Caco-2 (cell line): ENCODE measurements at regions not wholly inside any gene's neighbourhood (a gene's known extent, or its start where the extent isn't known, plus 50 kb on each side); places are given as distances from the start of the nearest gene placed in this dataset.

ENCODE experiments used
- BruUV-seq: library from RNA; stranded (reverse); fragments of 400-500 nt; replicated peaks from 2 replicates; lab custom pipeline; 2021; lab: Mats Ljungman, UMichigan
- CTCF ChIA-PET: fragments of 300-600 bp; sonication (Branson Sonifier 250); formaldehyde crosslinking; loops from one replicate; lab custom pipeline; 2022; ENCODE audit warnings: antibody characterized with exemption; lab: Charles Lee
- POLR2A ChIA-PET: fragments of 300-600 bp; sonication (Branson Sonifier 250); formaldehyde crosslinking; loops from one replicate; lab custom pipeline; 2022; ENCODE audit warnings: antibody characterized with exemption; lab: Charles Lee
- DNase-seq, 2 experiments: peaks; one replicate each; pipeline versions ENCODE4 v3.0.0 to v3.0.0-alpha.2; 2020 to 2022
- H3K27me3 ChIP-seq: replicated peaks from 2 replicates; pipeline ENCODE4 v1.6.0; 2011; ENCODE audit warnings: low read length; ENCODE audit not compliant: control insufficient read depth, insufficient read depth
- H3K36me3 ChIP-seq: 2 replicates; pipeline ENCODE4 v1.5.1; 2011; ENCODE audit warnings: low read length; ENCODE audit not compliant: control insufficient read depth, insufficient read depth
- H3K4me1 ChIP-seq: fragments of 250-450 bp; sonication (Bioruptor Pico); 2 replicates; pipeline ENCODE4 v1.5.1; 2020; ENCODE audit warnings: mild to moderate bottlenecking
- H3K4me3 ChIP-seq: 2 replicates; pipeline ENCODE4 v1.5.1; 2011; ENCODE audit warnings: low read depth, mild to moderate bottlenecking, control low read depth, low read length
- H3K9me3 ChIP-seq: fragments of 250-450 bp; sonication (Bioruptor Pico); 2 replicates; pipeline ENCODE4 v1.5.1; 2020; ENCODE audit warnings: mild to moderate bottlenecking, moderate library complexity
- H3K27ac Mint-ChIP-seq: one replicate; pipeline ENCODE4 v1.8.0; 2022; ENCODE audit warnings: mixed read lengths; ENCODE audit not compliant: unreplicated experiment
- H3K27me3 Mint-ChIP-seq: one replicate; pipeline ENCODE4 v1.8.0; 2022; ENCODE audit warnings: mixed read lengths; ENCODE audit not compliant: insufficient read depth, unreplicated experiment
- H3K36me3 Mint-ChIP-seq: one replicate; pipeline ENCODE4 v1.8.0; 2022; ENCODE audit warnings: mild to moderate bottlenecking, mixed read lengths; ENCODE audit not compliant: insufficient read depth, unreplicated experiment
- H3K4me1 Mint-ChIP-seq: one replicate; pipeline ENCODE4 v1.8.0; 2022; ENCODE audit warnings: low read depth, mixed read lengths; ENCODE audit not compliant: unreplicated experiment
- H3K4me3 Mint-ChIP-seq: one replicate; pipeline ENCODE4 v1.8.0; 2022; ENCODE audit warnings: mild to moderate bottlenecking, moderate library complexity, mixed read lengths; ENCODE audit not compliant: unreplicated experiment
- H3K9me3 Mint-ChIP-seq: one replicate; pipeline ENCODE4 v1.8.0; 2022; ENCODE audit warnings: mixed read lengths; ENCODE audit not compliant: unreplicated experiment
- intact Hi-C: fragments of 100-400 bp; cut with micrococcal nuclease; formaldehyde crosslinking; loops from one replicate; pipeline ENCODE4 v1.10.0; 2022; ENCODE audit not compliant: unreplicated experiment
- TF ChIP-seq, protein P1 (sequence below), 2 experiments: fragments of 200-600 bp in 1 of 2; IDR thresholded peaks; 1 replicate in 1 of 2; 2 replicates in 1 of 2; pipeline versions ENCODE4 v1.5.1 to v1.8.0; 2011 to 2022; ENCODE audit warnings: antibody characterized with exemption in 1 of 2, control low read depth in 1 of 2, inconsistent platforms in 1 of 2, low read depth in 1 of 2, low read length in 1 of 2, mild to moderate bottlenecking in 1 of 2, moderate library complexity in 1 of 2; ENCODE audit not compliant: insufficient read depth in 1 of 2, severe bottlenecking in 1 of 2, unreplicated experiment in 1 of 2

DNA sequence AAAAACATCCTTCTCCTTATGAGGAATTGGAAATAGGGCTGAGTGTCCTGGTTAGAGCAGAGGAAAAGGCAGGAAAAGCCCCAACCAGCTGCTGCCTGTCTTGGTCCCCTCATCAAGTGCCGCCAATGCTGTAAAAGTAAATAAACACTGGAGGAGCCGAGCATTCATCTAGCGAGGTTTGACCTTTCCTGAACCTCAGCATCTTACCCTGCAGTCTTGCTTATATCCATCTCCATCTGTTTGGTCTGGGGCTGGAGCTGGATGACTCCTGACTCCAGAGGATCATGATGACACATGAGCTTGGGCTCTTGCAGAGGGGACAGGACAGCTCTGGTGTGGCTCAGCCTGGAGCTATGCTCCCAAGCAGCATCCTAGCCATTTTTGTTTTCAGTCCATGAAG lies 501.1 kb downstream of the TNS3 start:
- H3K36me3 Mint-ChIP-seq: no peaks in the 10 kb centered on the region
- Histone ChIP-seq H3K36me3 (no peaks in the 10 kb centered on the region), H3K4me1 (no peaks in the 10 kb centered on the region), H3K27me3 (no peaks in the 10 kb centered on the region), H3K4me3 (no peak overlapping the region), H3K9me3 (no peaks in the 10 kb centered on the region)
- H3K27ac Mint-ChIP-seq: no peak overlapping the region
- CTCF ChIA-PET: no interaction called here
- no peak overlapping the region for H3K4me3 Mint-ChIP-seq
- POLR2A ChIA-PET: no interaction called here
- no peaks in the 10 kb centered on the region for H3K9me3 Mint-ChIP-seq
- no peaks in the 10 kb centered on the region for H3K4me1 Mint-ChIP-seq
- intact Hi-C loops: no loop called here
- peaks cover 18% of the 10 kb centered on the region for H3K27me3 Mint-ChIP-seq
- TF ChIP-seq, protein P1, sequence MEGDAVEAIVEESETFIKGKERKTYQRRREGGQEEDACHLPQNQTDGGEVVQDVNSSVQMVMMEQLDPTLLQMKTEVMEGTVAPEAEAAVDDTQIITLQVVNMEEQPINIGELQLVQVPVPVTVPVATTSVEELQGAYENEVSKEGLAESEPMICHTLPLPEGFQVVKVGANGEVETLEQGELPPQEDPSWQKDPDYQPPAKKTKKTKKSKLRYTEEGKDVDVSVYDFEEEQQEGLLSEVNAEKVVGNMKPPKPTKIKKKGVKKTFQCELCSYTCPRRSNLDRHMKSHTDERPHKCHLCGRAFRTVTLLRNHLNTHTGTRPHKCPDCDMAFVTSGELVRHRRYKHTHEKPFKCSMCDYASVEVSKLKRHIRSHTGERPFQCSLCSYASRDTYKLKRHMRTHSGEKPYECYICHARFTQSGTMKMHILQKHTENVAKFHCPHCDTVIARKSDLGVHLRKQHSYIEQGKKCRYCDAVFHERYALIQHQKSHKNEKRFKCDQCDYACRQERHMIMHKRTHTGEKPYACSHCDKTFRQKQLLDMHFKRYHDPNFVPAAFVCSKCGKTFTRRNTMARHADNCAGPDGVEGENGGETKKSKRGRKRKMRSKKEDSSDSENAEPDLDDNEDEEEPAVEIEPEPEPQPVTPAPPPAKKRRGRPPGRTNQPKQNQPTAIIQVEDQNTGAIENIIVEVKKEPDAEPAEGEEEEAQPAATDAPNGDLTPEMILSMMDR (IDR thresholded peaks at IDR 0.05; ENCODE audit: insufficient read depth in 1 of 2, low read depth in 1 of 2, low read length in 1 of 2, severe bottlenecking in 1 of 2, unreplicated experiment in 1 of 2): no peak
- BruUV-seq: no TSS peak
- no peak for DNase-seq

DNA sequence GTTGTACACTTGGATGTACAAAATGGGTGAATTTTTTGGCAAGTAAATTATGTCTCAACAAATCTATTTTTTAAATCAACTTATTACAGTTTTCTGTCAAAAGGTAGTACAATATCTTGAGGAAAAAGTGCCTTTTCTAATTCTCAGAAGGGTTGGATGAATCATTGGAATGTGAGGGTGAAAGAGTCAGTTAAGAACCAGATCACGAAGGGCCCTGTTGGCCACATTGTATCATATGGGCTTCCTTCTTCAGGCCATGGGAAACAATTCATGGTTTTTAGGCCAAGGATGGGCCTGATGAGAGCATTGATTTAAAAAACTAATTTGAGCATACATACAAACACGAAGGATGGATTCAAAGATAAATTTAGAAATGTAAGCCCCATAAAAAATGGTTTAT lies 503.7 kb downstream of the TNS3 start:
- H3K4me1 Mint-ChIP-seq: no peaks in the 10 kb centered on the region
- H3K9me3 Mint-ChIP-seq: no peaks in the 10 kb centered on the region

DNA sequence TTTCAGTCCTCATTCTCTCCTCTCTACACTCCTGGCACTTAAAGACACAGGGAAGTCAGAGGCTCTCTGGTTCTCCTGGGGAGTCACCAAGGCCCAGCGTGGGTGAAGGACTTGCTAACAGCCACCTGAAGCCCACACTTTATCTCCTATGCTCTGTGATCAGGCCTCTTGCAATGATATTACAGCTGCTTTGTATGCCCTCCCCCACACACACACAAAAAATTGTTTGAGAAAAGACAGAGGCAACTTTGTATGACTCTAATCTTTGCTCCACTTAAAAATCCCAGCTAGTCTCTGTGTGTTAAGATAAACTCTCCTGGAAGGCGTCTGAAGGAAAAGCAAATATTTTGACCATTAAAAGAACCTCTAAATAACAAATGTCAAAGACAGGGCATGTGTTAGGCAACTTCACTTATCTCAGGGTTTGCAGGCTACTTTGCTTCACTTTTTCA lies 507.2 kb downstream of the TNS3 start:
- ChIA-PET CTCF (no interaction called here), POLR2A (no interaction called here)
- Histone ChIP-seq H3K9me3 (no peaks in the 10 kb centered on the region), H3K36me3 (no peaks in the 10 kb centered on the region), H3K4me3 (no peak overlapping the region), H3K4me1 (no peaks in the 10 kb centered on the region), H3K27me3 (no peaks in the 10 kb centered on the region)
- TF ChIP-seq, protein P1 (IDR thresholded peaks at IDR 0.05; ENCODE audit: insufficient read depth in 1 of 2, low read depth in 1 of 2, low read length in 1 of 2, severe bottlenecking in 1 of 2, unreplicated experiment in 1 of 2): no peak
- intact Hi-C loops: no loop called here
- Mint-ChIP-seq H3K4me1 (no peaks in the 10 kb centered on the region), H3K9me3 (no peaks in the 10 kb centered on the region), H3K27ac (no peak overlapping the region), H3K4me3 (no peak overlapping the region), H3K36me3 (no peaks in the 10 kb centered on the region), H3K27me3 (peaks cover 10% of the 10 kb centered on the region)
- DNase-seq: no peak
- no TSS peak for BruUV-seq

More for the DNA sequence above, 503.7 kb downstream of the TNS3 start:
- Mint-ChIP-seq H3K36me3 (no peaks in the 10 kb centered on the region), H3K27ac (no peak overlapping the region), H3K4me3 (no peak overlapping the region), H3K27me3 (peaks cover 21% of the 10 kb centered on the region)
- TF ChIP-seq, protein P1 (IDR thresholded peaks at IDR 0.05; ENCODE audit: insufficient read depth in 1 of 2, low read depth in 1 of 2, low read length in 1 of 2, severe bottlenecking in 1 of 2, unreplicated experiment in 1 of 2): no peak
- no peaks in the 10 kb centered on the region for H3K36me3 ChIP-seq
- DNase-seq: no peak
- ChIA-PET CTCF (no interaction called here), POLR2A (no interaction called here)
- intact Hi-C loops: loop anchor here (2.0 kb wide), 1 partner anchor 45 kb away; no protein-coding TSS in a partner anchor
- no TSS peak for BruUV-seq
- no peaks in the 10 kb centered on the region for H3K4me1 ChIP-seq
- no peak overlapping the region for H3K4me3 ChIP-seq
- H3K27me3 ChIP-seq: no peaks in the 10 kb centered on the region
- H3K9me3 ChIP-seq: no peaks in the 10 kb centered on the region
